AG08395 (cell line): ENCODE measurements at regions not wholly inside any gene's neighbourhood (a gene's known extent, or its start where the extent isn't known, plus 50 kb on each side); places are given as distances from the start of the nearest gene placed in this dataset.

Source experiments
- DNase-seq: peaks from one replicate; pipeline ENCODE4 v3.0.0; 2012; ENCODE audit warnings: mixed read lengths, low spot score

DNA sequence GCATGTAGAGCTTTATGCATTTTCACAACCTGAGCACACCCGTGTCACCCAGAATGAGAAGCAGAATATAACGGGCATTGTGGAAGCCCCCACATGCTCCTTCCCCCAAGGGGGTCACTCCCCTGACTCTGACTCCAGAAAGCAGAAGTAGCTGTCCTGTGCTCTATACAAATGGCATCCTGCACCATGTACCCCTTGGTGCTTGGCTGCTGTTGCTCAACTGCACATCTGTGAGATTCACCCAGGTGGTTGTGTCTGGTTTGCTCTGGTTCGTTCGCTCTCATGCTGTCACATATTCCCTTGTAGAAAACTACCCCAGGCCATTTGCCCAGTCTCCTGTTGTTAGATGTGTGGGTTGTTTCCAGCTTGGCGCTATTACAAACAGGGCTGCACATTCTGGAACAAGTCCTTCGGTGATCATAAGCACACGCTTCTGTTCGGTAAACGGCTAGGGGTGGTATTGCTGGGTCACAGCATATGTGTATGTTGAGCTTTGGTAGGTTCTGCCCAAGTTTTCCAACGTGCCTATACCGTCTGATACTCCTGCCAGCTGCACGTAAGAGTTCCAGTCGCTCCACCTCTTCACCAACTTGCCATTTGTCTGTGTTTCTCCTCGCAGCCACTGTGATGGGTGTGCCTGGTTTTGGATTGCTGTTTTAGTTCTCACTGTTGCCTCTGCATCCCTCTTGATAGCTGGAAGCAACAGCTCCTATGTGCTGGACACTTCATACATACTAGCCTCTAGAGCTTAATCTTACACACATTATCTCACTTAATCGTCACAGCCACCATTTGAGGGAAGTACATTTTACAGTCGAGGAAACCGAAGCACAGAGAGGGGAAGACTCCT, 65.4 kb upstream of the SLC6A6 start:
- no peak for DNase-seq

- DNase-seq: no peak
Observed at GRCh38 chr3:14337828-14338227, 64.6 kb upstream of the SLC6A6 start.

DNA sequence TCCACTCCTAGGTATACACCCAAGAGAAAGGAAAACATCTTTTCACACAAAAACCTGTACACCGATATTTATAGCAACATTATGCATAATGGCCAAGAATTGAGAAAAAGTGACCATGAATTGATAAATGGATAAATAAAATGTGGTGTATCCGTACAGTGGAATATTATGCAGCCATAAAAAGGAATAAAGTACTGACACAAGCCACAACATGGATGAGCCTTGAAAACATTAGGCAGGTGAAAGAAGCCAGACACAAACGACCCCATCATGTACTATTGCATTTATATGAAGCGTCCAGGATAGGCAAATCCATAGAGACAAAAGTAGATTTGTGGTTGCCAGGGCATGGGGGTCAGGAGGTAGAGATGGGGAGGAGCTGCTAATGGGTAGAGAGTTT, 64.2 kb upstream of the SLC6A6 start:
- DNase-seq: no peak

DNA sequence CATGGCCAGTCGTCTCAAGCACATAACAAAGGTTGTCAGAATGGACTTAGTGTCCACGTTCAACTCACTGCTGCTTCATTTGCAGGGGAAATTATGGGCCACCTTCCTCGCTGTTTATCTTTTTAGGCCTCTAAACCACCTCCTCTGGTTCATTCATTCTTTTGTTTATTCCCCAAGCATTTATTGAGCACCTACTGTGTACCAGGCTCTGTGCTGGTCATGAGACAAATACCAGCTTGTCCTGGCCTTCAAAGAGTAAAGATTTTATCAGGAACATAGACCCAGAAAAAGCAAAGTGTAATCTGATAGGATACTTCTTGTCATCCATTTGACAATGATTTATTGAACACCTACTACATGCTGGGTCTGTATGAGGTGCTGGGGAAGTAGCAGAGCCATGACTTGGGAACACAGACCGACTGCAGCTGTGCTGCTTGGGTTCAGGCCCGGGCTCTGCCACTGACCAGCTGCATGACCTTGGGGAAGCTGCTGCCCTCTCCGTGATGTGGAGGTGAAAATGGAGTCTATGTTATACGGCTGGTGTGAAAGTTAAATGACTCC, 63.4 kb upstream of the SLC6A6 start:
- DNase-seq: no peak

- no peak for DNase-seq
Observed at GRCh38 chr3:14340960-14341708, 61.3 kb upstream of the SLC6A6 start.

- DNase-seq: peak; percentile 39
Observed at GRCh38 chr3:14343338-14344112, 58.9 kb upstream of the SLC6A6 start.

- DNase-seq: no peak
Observed at GRCh38 chr3:14344351-14344750, 58.1 kb upstream of the SLC6A6 start.

GRCh38 chr3:14345496-14346150, 56.8 kb upstream of the SLC6A6 start:
- no peak for DNase-seq

GRCh38 chr3:14346191-14346590, 56.2 kb upstream of the SLC6A6 start:
- DNase-seq: no peak

DNA sequence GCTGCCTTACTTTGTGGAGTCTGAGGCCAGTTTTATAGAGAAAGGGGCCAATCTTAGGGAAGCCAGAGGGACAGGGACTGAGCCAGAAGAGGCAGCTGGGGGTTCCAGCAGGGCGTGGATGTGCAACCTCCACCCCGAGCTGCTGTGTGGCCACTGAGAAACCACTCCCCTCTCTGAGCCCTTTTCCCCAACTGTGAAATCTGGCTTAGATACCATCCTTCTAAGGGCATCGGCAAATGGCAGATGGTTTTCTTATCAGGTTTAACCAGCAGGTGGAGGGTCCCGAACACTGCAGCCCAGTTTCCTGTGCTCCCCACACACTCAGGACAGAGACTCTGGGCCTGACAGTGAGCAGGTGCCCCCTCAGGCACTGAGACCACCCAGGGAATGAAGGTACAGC, 55.8 kb upstream of the SLC6A6 start:
- no peak for DNase-seq

DNA sequence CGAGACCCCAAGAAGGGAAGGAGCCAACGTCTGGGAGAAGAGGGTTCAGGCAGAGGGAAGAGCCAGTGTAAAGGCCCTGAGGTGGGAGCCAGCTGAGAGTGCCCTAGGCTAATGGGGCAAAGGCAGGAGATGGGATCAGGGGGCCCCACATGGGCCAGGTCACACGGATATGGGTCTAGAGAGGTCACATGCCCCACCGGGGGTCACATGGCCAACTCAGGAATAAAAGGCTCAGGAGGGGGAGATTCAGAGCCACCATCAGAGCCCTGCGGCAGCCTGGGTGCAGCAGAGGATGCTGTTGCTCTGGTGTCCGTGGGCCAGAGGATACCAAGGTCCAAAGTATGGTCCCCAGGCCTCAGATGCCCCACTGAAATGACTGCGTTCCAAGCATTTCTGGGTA, 55.3 kb upstream of the SLC6A6 start:
- no peak for DNase-seq

DNA sequence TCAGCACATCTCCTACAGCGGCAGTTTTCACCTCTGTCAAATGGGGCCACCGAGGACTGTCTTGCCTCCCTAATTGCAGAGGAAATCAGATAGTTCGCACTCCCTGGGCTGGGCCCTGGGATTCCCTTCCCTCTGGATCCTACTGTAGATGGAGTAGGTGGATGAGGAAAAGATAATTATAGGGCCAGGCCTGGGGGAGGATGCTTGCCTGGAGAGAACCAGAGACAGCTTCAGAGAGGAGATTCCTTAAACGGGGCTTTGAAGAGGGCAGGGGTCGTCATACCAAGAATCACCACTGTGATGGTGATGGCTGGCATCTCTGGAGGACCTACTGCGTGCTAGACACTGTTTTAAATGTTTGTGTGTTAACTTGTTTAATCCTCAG, 50.8 kb upstream of the SLC6A6 start:
- no peak for DNase-seq

DNA sequence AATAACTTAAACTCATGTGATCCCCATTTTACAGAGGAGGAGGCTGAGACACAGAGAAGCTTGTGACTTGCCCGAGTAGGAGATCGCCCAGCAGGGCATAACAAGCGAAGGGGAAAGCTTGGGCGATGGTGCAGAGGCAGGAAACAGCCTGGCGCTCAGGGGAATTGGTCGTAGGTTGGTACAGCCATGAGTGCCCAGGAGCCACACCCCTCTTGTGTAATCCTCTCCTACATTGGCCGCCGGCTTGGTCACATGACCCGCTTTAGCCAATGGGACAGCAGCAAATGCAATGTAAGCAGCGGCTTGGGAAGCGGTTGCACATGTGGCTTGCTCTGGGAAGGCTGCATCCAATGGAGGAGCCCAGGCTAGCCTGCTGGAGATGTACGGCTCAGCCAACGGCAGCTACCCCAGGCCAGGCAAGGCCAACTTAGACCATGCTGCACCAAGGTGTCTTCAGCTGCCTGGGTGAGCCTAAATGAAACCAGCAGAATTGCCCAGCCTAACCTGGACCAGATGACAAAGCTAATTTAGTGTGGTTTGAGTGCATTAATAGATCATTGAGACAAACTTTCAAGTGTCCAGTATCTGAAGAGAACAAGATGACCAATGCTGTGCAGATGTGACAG, 50.3 kb upstream of the SLC6A6 start:
- DNase-seq: no peak
